HL-60/S4 treated with phorbol 12-myristate 13-acetate at 8.2 ng/mL for 4 days and 3 days (cell line): ENCODE measurements at regions not wholly inside any gene's neighbourhood (a gene's known extent, or its start where the extent isn't known, plus 50 kb on each side); places are given as distances from the start of the nearest gene placed in this dataset.
"Not testable (repeated sequence)": the region's sequence is repeated elsewhere in the genome, so short reads cannot be mapped to it uniquely, and the experiment has no call there.

Experiments used
- in situ Hi-C: fragments of 300-500 bp; cut with MboI; formaldehyde crosslinking; loops from 2 replicates; pipeline ENCODE4 v1.15.0; 2022; ENCODE audit warnings: low sequenced_read_pairs

- in situ Hi-C loops = no loop called here
Observed at GRCh38 chr2:175769200-175769599, 232.9 kb downstream of the LNPK start.

GRCh38 chr2:175766880-175767279 lies 235.2 kb downstream of the LNPK start:
- in situ Hi-C loops = no loop called here

- in situ Hi-C loops = no loop called here
Observed at GRCh38 chr2:175755656-175756386, 246.2 kb downstream of the LNPK start.

GRCh38 chr2:175755169-175755568 lies 246.9 kb downstream of the LNPK start:
- in situ Hi-C loops = no loop called here

- in situ Hi-C loops = no loop called here
Observed at GRCh38 chr2:175750195-175750594, 251.9 kb downstream of the LNPK start.

- in situ Hi-C loops = no loop called here
Observed at GRCh38 chr2:175745911-175746310, 256.2 kb downstream of the LNPK start.

- in situ Hi-C loops = no loop called here
Observed at GRCh38 chr2:175744000-175744399, 258.1 kb downstream of the LNPK start.

- in situ Hi-C loops = no loop called here
Observed at GRCh38 chr2:175743011-175743410, 259.1 kb downstream of the LNPK start.

- in situ Hi-C loops = no loop called here
Observed at GRCh38 chr2:175742367-175742766, 259.7 kb downstream of the LNPK start.

GRCh38 chr2:175741164-175741563 lies 260.9 kb downstream of the LNPK start:
- in situ Hi-C loops = no loop called here

GRCh38 chr2:175737722-175738361 lies 264.2 kb downstream of the LNPK start:
- in situ Hi-C loops = no loop called here

GRCh38 chr2:175734686-175735085 lies 267.4 kb downstream of the LNPK start:
- in situ Hi-C loops = no loop called here

GRCh38 chr2:175732531-175732930 lies 269.5 kb downstream of the LNPK start:
- in situ Hi-C loops = no loop called here

- in situ Hi-C loops = no loop called here
Observed at GRCh38 chr2:175730050-175730449, 272.0 kb downstream of the LNPK start.

GRCh38 chr2:175729049-175729706 lies 272.9 kb downstream of the LNPK start:
- in situ Hi-C loops = no loop called here

- in situ Hi-C loops = no loop called here
Observed at GRCh38 chr2:175728032-175728431, 274.0 kb downstream of the LNPK start.

- in situ Hi-C loops = no loop called here
Observed at GRCh38 chr2:175726223-175726622, 275.8 kb downstream of the LNPK start.

- in situ Hi-C loops = no loop called here
Observed at GRCh38 chr2:175709248-175709647, 292.8 kb downstream of the LNPK start.

- in situ Hi-C loops = no loop called here
Observed at GRCh38 chr2:175707322-175707721, 294.7 kb downstream of the LNPK start.

- in situ Hi-C loops = not testable (repeated sequence)
Observed at GRCh38 chr2:175704568-175704967, 297.5 kb downstream of the LNPK start.

GRCh38 chr2:175698061-175698460 lies 304.0 kb downstream of the LNPK start:
- in situ Hi-C loops = no loop called here
